Gastroesophageal sphincter (tissue), 4 donors: ENCODE measurements at regions not wholly inside any gene's neighbourhood (a gene's known extent, or its start where the extent isn't known, plus 50 kb on each side); places are given as distances from the start of the nearest gene placed in this dataset.

ENCODE experiments used
- ATAC-seq: fragments of 150-250 bp; one replicate; pipeline ENCODE4 v1.9.1; 2016; ENCODE audit warnings: mild to moderate bottlenecking, moderate library complexity
- H3K27ac ChIP-seq, 4 donors: fragments of 200-600 bp; sonication (generic) in 3 of 4; 1 replicate in 3 of 4; 2 replicates in 1 of 4; pipeline ENCODE4 v1.5.1; 2016 to 2019
- H3K27me3 ChIP-seq: fragments of 200-600 bp; sonication (generic); one replicate; pipeline ENCODE4 v1.5.1; 2019
- H3K36me3 ChIP-seq, 2 donors: fragments of 200-600 bp; sonication (generic); one replicate each; pipeline ENCODE4 v1.5.1; 2019; ENCODE audit warnings: control low read depth in 1 of 2
- H3K4me1 ChIP-seq, 3 donors: fragments of 200-600 bp; sonication (generic); 1 replicate in 2 of 3; 2 replicates in 1 of 3; pipeline ENCODE4 v1.5.1; 2016 to 2019; ENCODE audit warnings: control low read depth in 2 of 3
- H3K4me3 ChIP-seq, 2 donors: fragments of 200-600 bp; sonication (generic); one replicate each; pipeline ENCODE4 v1.5.1; 2019; ENCODE audit warnings: mild to moderate bottlenecking in 1 of 2, moderate library complexity in 1 of 2
- H3K9me3 ChIP-seq, 3 donors: fragments of 200-600 bp; sonication (generic); one replicate each; pipeline ENCODE4 v1.5.1; 2017 to 2019; ENCODE audit warnings: control low read depth in 2 of 3
- EP300 ChIP-seq: sonication (generic); formaldehyde crosslinking; IDR thresholded peaks from one replicate; pipeline ENCODE4 v1.6.1; 2017; ENCODE audit warnings: antibody characterized with exemption, mild to moderate bottlenecking
- POLR2A ChIP-seq, 2 donors: fragments of 450-650 bp; IDR thresholded peaks; one replicate each; pipeline ENCODE4 v1.6.1; 2017; ENCODE audit warnings: antibody characterized with exemption in 2 of 2, mild to moderate bottlenecking in 2 of 2, moderate library complexity in 1 of 2
- POLR2AphosphoS5 ChIP-seq: sonication (generic); formaldehyde crosslinking; IDR thresholded peaks from one replicate; pipeline ENCODE4 v1.6.1; 2017; ENCODE audit warnings: antibody characterized with exemption
- WGBS, 2 donors: methylation state at CpG; one replicate each; pipeline ENCODE4 v1.1.5; 2018; ENCODE audit warnings: low coverage in 1 of 2; 5-methylcytosine and 5-hydroxymethylcytosine counted together
- TF ChIP-seq, protein P1 (sequence below), 4 experiments: fragments of 200-600 bp in 2 of 4; fragments of 450-650 bp in 2 of 4; sonication (generic) in 1 of 4; IDR thresholded peaks; one replicate each; pipeline ENCODE4 v1.5.1; 2017 to 2019; ENCODE audit warnings: antibody characterized with exemption in 4 of 4, mild to moderate bottlenecking in 2 of 4, moderate library complexity in 2 of 4

DNA sequence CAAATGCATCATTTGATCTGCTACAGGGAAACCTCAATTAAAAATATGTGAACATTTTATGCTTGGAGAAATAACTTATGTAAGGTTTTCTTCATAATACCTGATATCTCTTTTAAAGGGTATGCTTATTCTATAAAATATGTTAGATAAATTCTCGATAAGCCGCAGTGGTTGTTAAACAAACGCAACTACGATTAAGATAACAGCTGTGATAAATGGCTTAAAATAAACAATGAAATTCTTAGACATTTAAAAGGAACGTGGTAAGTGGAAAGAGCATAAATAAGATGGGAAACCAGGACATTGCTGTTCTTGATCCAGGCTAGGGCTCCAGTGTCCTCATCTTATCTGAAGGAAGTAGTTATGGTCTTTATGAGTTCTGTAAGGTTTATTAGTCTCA is 415.9 kb downstream of the CD83 start:
- no peak overlapping the region for H3K4me3 ChIP-seq
- no peak overlapping the region for H3K27ac ChIP-seq
- WGBS, 2 donors: 7 to 12% methylated on average over 5 of the region's 5 CpGs
- H3K4me1 ChIP-seq: peaks cover 0 to 7% (median 0%) of the 10 kb centered on the region in 3 donors
- H3K36me3 ChIP-seq: no peaks in the 10 kb centered on the region
- H3K27me3 ChIP-seq: no peaks in the 10 kb centered on the region
- TF ChIP-seq EP300: no peak
- TF ChIP-seq POLR2A (IDR thresholded peaks at IDR 0.05): no peak
- TF ChIP-seq, protein P1, sequence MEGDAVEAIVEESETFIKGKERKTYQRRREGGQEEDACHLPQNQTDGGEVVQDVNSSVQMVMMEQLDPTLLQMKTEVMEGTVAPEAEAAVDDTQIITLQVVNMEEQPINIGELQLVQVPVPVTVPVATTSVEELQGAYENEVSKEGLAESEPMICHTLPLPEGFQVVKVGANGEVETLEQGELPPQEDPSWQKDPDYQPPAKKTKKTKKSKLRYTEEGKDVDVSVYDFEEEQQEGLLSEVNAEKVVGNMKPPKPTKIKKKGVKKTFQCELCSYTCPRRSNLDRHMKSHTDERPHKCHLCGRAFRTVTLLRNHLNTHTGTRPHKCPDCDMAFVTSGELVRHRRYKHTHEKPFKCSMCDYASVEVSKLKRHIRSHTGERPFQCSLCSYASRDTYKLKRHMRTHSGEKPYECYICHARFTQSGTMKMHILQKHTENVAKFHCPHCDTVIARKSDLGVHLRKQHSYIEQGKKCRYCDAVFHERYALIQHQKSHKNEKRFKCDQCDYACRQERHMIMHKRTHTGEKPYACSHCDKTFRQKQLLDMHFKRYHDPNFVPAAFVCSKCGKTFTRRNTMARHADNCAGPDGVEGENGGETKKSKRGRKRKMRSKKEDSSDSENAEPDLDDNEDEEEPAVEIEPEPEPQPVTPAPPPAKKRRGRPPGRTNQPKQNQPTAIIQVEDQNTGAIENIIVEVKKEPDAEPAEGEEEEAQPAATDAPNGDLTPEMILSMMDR (IDR thresholded peaks at IDR 0.05): no peak
- no peak for TF ChIP-seq POLR2AphosphoS5
- ATAC-seq: no peak
- H3K9me3 ChIP-seq: no peaks in the 10 kb centered on the region

DNA sequence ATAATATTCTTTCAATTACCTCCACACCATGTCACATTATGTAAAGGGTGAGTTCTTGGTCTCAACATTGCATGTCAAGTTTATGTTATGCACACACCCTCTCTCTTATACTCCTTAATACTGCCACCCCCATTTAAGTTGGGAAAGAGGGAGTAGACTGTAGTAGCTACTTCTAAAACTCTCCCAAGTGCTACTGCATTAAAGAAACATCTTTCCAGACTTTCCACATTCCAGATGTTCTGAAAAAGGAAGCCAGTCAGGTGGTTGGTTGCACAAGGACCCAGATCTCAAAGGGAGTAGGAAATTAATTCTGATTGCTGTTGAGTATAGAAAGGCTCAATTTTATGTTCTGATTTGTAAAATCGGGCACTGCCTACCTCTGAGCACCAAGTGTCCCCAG is 419.5 kb downstream of the CD83 start:
- Histone ChIP-seq H3K9me3 (no peaks in the 10 kb centered on the region), H3K27ac (no peak overlapping the region), H3K4me1 (peaks cover 0 to 7% (median 0%) of the 10 kb centered on the region in 3 donors), H3K27me3 (no peaks in the 10 kb centered on the region), H3K4me3 (no peak overlapping the region), H3K36me3 (no peaks in the 10 kb centered on the region)
- TF ChIP-seq, protein P1 (IDR thresholded peaks at IDR 0.05): no peak
- TF ChIP-seq EP300 (no peak), POLR2AphosphoS5 (no peak), POLR2A (IDR thresholded peaks at IDR 0.05) (no peak)
- no peak for ATAC-seq
- WGBS, 2 donors: 89% methylated on average over 1 of the region's 1 CpG; no CpG with 5 or more reads in 1 of the 2 donors

DNA sequence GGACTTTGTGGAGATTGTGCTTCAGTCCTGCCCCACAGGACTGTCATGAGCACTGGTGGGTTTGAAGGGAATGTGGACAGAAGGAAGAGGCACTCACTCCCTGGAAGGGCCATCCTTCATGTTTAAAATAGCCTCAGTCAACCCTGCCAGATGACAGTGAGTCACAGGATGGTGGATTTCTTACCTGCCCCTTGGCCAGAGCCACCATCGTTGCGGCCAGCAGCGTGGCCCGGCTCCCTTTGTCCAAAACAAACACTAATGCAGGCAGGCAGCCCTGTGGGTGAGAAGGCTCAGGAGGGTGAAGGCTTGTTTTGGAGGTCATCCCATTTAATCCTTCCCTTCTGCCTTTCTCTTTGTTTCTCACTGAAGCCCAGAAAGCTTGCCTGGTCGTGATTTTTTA is 422.7 kb downstream of the CD83 start:
- Histone ChIP-seq H3K36me3 (no peaks in the 10 kb centered on the region), H3K4me1 (no peaks in the 10 kb centered on the region), H3K27me3 (no peaks in the 10 kb centered on the region), H3K4me3 (no peak overlapping the region), H3K9me3 (no peaks in the 10 kb centered on the region), H3K27ac (no peak overlapping the region)
- TF ChIP-seq POLR2AphosphoS5: no peak
- no peak for TF ChIP-seq EP300
- TF ChIP-seq POLR2A (IDR thresholded peaks at IDR 0.05): no peak
- TF ChIP-seq, protein P1 (IDR thresholded peaks at IDR 0.05): no peak
- 39 to 75% methylated on average over 3 to 5 of the region's 5 CpGs for WGBS, 2 donors
- ATAC-seq: no peak

- no peak overlapping the region for H3K4me3 ChIP-seq
- no peak for ATAC-seq
- no peak for TF ChIP-seq POLR2A (IDR thresholded peaks at IDR 0.05)
- WGBS, 2 donors: 90 to 97% methylated on average over 4 to 7 of the region's 11 CpGs
- H3K27me3 ChIP-seq: no peaks in the 10 kb centered on the region
- H3K4me1 ChIP-seq: no peaks in the 10 kb centered on the region
- H3K9me3 ChIP-seq: no peaks in the 10 kb centered on the region
- no peaks in the 10 kb centered on the region for H3K36me3 ChIP-seq
- no peak overlapping the region for H3K27ac ChIP-seq
Observed at GRCh38 chr6:14540810-14541540, 423.4 kb downstream of the CD83 start.

GRCh38 chr6:14542670-14543366 is 425.2 kb downstream of the CD83 start:
- H3K27me3 ChIP-seq: no peaks in the 10 kb centered on the region
- no peaks in the 10 kb centered on the region for H3K4me1 ChIP-seq
- H3K4me3 ChIP-seq: no peak overlapping the region
- no peak for ATAC-seq
- H3K36me3 ChIP-seq: no peaks in the 10 kb centered on the region
- 67 to 73% methylated on average over 9 of the region's 10 CpGs for WGBS, 2 donors
- TF ChIP-seq EP300: no peak
- TF ChIP-seq, protein P1 (IDR thresholded peaks at IDR 0.05): no peak
- no peak for TF ChIP-seq POLR2AphosphoS5
- no peak for TF ChIP-seq POLR2A (IDR thresholded peaks at IDR 0.05)
- no peak overlapping the region for H3K27ac ChIP-seq
- H3K9me3 ChIP-seq: no peaks in the 10 kb centered on the region
